Activated T-cell treated with anti-CD3 and anti-CD28 coated beads, Interleukin-2, amount 50 U/mL, for 48 hours (primary cell): ENCODE measurements at regions not wholly inside any gene's neighbourhood (a gene's known extent, or its start where the extent isn't known, plus 50 kb on each side); places are given as distances from the start of the nearest gene placed in this dataset.

Experiments used
- DNase-seq, 2 experiments: peaks; one replicate each; pipeline ENCODE4 v3.0.0-alpha.2; 2020

DNA sequence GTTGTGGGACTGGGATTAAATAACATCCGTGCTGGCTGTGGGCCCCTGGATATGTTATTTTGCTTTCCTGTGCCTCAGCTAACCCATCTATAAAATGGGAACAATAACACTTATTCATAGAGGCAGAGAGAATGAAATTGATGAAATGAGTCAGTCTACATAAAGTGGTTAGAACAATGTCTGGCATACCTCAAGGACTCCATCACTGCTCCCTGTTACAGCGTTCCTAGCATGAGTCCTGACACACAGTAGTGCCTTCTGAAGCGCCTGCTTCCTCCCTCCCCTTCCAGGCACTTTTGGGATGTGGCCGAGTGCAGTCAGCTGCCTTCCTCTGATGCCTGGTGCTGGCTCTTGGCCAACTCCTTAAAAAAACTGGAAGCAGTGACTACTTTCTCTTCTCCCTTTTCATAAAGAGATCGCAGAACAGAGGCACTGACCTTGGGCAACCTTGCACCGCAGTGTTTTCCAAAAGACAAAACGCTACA lies 108.4 kb upstream of the ZMIZ1 start:
- no peak for DNase-seq

DNA sequence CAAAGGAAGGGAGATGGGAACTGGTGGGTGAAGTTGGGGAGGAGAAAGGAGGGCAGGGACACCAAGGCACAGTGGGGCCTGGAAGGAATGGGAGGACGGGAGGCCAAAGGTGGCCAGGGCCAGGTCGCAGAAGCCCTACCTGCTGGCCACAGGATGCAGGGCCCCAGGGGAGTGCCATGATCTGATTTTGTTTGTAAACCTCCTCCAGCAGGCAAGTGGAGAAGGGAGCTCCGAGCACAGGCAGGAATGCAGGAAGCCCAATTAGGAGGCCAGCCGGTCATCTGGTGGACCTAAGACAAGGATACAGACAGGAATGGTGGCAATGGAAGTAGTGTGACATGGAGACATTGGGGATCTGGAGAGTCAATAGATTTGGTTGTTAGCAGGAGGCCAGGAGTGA lies 107.0 kb upstream of the ZMIZ1 start:
- no peak for DNase-seq

GRCh38 chr10:78963074-78964034 lies 105.4 kb upstream of the ZMIZ1 start:
- DNase-seq = no peak

GRCh38 chr10:78964274-78964951 lies 104.4 kb upstream of the ZMIZ1 start:
- DNase-seq = no peak

DNA sequence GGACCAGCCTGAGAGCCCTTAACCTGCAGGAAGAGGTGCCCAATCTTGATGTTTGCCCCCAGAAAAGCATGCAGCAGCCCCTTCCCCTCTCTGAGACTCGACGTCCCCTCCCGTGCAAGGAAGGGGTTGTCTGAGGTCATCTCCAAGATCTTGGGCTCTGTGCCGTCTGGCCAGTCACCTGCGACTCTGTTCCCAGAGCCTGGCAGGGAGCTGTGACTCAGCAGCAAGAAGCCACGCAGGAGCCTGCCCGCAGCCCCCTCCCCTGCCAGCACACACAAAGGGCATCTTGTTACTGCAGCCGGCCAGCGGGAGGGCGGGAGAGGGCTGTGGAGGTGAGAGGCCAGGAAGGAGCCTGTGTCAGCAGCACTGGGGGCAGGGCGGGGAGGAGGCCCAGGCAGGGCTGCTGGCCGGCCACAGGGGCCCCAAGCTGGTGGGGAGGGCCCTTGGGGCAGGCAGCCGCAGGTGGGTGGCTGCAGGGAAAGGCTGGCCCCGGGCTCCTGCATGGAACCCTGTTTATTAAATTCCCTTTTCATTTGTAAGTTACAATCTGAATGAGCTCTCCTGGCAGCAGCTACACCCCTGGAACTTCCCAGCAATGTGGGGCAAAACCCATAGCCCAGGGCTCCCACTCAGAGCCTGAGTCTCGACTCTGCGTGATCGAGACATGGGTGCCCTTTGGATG lies 103.7 kb upstream of the ZMIZ1 start:
- DNase-seq = no peak

- DNase-seq = no peak
Observed at GRCh38 chr10:78966182-78966787, 102.5 kb upstream of the ZMIZ1 start.

DNA sequence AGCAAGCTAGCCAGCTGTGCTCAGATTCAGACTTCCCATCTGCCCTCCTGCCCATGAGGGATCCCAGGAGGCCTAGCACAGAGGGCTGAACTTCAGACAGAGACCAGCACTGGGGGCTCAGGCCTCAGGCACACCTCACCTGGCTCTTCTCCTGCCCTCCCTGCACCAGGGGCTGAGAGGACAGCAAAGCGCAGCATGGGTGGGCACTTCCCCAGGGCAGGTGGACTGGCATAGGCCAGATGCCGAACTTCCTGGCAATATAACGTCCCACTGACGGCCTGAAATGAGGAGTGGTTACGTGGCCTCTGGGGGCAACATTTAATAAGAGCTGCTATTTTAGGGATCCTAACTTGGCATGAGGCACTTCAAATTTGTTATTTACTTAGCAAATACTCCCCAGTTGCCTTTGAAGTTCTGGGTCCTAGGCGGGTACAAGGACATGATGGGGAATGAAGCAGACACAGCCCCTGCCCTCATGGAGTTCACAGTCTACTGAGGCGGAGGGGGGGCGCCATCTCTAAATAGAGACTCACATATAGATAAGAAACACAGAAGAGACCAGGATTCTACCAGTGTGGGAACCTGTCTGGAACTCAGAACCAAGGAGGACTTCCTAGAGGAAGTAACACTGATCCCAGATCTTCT lies 101.8 kb upstream of the ZMIZ1 start:
- DNase-seq = no peak

DNA sequence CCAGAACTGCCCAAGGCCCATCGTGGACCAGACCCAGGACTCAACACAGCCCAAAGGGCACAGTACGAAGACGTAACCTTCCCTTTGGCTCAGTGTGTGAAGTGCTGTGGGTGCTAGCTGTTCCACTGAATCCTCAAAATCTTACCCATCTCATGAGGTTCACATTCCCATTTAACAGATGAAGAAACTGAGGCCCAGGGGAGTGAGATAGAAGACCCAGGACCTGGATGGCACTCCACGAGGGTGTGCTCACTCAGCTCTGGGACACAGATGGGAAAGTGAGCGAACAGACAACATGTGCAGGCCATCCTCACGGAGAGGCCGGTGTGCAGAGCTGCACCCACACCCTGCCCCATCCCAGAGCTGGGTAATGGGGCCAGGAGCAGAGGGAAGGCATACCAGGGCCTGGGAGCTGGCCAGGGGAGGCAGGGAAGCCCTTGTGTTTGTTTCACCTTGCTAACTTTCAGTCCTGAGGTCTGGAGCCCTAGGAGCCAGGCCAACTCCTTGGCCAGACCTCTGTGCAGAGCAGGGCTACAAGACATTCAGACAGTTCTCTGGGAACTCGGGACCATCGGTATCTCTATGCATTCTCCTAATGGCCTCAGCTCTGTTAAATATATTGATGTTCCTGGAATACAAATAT lies 100.3 kb upstream of the ZMIZ1 start:
- no peak for DNase-seq

DNA sequence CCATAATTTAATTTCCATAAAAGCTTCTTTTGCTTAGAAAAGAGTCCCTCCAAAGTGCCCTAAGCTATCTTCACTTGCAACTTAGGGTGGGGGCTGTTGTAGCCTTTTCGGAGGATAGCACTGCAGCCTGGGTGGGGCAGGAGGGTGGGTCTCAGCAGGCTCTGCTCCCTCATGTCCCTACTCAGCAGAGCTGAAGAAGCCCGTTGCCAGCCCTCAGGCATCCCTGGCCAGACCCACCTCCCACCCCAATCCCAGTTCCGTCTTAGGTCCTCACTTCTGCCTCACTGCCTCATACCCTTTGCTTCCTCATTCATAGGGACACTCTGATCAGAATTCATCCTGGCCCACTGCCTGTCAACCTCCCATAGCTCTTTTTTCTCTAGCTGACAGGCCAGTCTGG lies 99.8 kb upstream of the ZMIZ1 start:
- no peak for DNase-seq

DNA sequence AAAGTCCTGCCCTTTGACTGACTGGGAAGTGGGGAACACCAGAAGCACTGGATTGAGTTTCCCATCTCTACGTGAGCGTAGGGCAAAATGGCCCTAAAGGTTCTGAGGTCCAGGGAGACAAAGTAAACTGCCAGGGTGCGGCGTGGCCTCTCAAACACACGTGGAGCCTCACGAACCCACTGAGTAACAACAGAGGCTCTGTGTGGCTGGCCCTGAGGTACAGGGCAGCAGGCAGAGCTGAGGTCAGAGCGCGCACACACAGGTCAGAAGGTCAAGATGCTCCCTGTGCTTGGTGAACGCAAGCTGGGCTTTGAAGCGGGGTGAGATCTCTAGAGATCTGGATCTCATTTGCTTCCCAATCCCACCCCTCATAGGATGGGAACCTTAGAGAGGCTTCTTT lies 99.0 kb upstream of the ZMIZ1 start:
- no peak for DNase-seq

DNA sequence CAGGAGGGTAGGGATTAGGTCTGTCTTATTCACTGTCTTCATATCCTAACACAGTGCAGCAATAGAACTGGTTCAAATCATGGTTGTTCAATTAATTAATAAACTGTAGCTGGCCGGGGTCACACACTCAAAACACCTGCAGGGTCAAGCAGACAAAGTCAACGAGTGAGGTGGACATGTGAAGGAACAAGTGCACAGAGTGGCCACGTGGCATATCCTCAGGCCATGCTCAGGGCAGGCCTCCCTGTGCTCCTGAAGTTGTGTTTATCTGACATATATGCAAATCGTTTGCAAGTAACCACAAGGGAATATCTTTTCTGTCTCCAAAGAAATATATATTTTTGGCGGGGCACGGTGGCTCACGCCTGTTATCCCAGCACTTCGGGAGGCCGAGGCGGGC lies 98.5 kb upstream of the ZMIZ1 start:
- DNase-seq = no peak

- no peak for DNase-seq
Observed at GRCh38 chr10:78971094-78971682, 97.6 kb upstream of the ZMIZ1 start.

DNA sequence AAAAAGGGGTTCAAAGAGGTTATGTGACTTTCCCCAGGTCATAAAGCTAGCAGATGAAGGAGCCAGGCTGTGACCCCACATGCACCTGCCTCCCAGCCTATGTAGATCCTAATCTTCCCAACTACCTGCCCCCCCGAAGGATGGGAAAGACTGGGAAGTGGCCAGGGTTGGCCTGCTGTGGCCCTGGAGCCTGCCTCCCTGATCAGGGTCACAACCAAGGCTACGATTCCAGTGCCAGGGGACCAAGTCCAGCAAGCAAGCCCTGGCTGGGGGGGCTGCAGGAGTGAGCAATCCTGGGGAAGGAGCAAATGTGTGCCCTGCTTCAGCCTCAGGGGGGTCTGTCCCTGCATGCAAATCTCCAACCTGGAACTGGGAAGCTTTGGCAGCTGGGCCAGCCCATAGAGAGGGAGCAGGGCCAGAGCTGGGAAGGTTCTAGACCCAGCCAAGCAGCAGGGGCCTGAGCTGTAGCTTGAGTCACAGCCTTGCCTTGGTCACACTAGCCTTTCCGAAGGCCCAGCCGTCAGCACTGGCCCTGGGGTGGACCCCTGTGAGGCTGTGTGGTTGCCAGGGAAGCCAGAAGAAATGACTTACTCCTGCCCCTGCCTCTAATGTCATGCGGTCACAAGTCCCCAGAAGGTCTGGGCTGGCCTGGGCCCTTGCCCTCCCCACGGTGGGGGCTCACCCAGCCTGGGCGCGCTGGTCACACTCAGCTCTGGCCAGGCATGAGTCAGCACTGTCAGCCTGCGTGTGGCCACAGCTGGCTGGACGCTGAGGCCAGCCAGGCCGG lies 96.4 kb upstream of the ZMIZ1 start:
- DNase-seq = no peak

- DNase-seq = peak in 1 of 2 experiments; percentile 81
Observed at GRCh38 chr10:78972947-78973900, 95.5 kb upstream of the ZMIZ1 start.

DNA sequence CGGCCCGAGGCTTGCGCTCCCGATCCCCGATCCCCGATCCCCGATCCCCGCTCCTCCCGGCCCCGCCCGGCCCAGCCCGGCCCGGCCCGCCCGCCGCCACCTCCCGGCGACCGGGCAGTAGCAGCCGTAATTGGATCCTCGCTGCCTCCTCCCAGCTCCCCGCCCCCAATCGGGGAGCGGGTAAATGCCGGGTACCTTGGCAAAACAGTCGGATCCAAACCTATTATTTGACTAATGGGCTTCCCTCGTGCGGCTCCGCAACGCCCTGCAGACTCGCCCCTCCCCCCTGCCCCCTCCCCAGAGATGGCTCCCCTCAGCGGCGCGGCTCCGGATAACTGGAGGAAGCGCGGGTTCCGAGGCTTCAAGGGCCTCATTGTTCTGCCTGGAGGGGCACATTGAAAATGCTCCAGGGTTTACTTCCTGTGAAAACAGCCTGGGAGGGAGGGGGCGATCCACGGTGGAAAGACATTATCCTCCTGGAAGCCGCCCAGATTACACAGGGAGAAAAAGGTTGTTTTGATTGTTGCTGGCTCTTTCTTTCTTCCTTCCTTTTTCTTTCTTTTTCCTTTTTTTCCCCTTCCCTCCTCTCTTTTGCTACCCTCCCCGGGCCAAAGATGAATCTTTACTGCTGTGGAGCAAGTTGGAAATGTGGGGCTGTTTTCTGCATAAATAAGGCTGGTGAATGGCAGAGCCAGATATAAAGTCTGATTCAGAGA lies 94.7 kb upstream of the ZMIZ1 start:
- peak; percentile 69 to 70 for DNase-seq

GRCh38 chr10:78974617-78975317 lies 94.0 kb upstream of the ZMIZ1 start:
- peak; percentile 77 to 79 for DNase-seq

DNA sequence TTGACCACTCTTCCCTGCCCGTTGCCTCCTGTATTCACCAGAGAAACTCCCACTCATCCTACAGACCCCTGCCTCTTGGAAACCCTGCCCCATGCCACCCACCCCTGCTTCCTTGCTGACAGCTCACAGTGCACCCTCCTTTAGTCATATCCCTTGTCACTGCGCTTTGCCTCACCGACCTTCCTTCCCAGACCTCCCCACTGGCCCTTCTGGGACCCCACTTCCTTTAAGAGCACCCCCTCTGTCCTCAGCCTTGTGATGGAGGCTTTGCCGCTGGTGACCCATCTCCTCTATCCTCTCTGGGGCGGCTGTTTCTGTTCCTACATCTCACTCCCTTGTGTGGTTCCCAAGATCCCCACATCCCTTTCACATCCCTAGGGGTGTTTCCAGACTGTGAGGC lies 92.8 kb upstream of the ZMIZ1 start:
- DNase-seq = peak in 1 of 2 experiments; percentile 24
